Endometrial microvascular endothelial cells (primary cell): ENCODE measurements at regions not wholly inside any gene's neighbourhood (a gene's known extent, or its start where the extent isn't known, plus 50 kb on each side); places are given as distances from the start of the nearest gene placed in this dataset.

ENCODE experiments used
- in situ Hi-C: cut with HindIII; loops from 2 replicates; pipeline ENCODE4 v1.10.0; 2017; ENCODE audit warnings: low sequenced_read_pairs, low pct_unique_long_range_greater_than_20kb; ENCODE audit errors: inconsistent ontology term

DNA sequence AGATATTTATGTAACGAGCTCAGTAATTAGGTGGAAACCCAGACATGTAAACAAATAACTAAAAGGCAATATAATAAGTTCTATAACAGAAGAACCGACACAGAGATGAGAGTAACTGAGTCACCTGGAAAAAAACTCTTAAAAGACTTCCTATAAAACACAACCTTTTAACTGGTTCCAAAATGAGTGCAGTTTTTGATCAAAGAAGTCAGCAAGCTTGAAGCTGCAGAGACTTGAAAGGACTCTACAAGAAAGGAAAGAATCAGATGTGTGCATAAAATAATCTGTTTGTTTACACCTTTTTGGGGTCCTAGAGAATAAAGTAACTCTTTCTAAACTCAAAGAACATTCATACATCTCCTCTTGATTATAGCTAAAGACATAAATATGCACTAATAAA, 560.4 kb upstream of the CCDC54 start:
- in situ Hi-C loops, result no loop called here

DNA sequence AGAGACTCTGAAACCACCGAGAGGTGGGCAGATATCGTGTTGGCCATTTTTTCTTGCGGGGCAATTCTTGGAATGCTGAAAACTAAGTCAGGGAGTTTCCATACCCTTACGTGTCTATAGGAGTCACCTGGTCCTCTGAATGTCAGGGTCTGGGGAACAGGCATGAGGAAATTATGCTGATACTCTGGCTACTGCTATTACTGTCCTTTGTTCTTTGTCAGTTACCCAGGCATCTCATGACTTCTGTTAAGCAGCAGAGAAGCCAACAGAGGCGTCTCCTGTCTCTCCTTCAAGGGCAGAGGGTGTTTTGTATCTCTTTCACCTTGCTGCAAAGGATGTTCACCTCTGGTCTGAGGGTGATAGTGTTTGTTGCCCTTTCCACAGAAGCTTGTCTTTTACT, 559.5 kb upstream of the CCDC54 start:
- in situ Hi-C loops, result no loop called here

DNA sequence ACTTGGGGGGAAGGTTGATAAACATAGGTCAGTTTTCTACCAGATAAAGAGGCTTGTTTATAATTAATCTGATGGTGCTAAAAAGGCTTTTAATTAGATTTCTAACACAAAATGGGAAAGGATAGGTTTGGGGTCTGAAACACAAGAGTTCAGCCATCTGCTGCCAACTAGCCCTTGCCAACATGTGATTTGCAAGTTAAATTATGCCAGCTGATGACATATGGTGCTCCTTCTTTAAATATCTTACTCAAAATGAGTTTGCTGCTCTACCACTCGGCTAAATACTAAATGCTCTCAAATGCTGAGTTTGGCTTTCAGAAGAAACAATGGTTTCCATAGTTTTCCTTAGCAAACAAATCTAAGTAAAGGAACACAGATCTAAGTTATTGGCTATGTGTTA, 557.8 kb upstream of the CCDC54 start:
- in situ Hi-C loops, result no loop called here

DNA sequence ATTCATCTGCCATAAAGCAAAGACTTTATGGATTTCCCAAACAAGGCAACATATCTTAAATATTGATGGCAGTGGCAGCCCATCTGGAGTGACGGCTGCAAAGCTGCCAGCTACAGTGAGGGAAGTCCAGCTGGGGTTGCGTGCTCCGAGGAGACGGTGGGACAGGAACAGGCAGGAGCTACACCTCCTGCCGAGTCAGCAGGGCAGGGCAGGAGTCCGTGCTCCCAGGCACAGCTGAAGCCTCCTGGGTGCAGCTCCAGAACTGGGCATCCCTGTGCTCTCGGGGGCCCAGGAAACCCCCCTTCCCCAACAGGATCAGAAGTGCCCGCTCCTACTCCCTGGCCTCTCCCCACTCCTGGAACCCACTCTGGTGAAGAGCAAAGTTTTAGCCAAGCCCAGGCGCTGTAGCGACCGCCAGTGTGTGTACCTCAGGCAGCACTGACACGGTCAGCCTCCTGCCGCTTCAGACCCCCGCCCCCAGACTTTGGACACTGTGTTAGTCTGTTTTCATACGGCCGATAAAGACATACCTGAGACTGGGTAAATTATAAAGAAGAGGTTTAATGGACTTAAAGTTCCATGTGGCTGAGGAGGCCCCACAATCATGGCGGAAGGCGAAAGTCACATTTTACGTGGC, 556.4 kb upstream of the CCDC54 start:
- in situ Hi-C loops, result no loop called here

DNA sequence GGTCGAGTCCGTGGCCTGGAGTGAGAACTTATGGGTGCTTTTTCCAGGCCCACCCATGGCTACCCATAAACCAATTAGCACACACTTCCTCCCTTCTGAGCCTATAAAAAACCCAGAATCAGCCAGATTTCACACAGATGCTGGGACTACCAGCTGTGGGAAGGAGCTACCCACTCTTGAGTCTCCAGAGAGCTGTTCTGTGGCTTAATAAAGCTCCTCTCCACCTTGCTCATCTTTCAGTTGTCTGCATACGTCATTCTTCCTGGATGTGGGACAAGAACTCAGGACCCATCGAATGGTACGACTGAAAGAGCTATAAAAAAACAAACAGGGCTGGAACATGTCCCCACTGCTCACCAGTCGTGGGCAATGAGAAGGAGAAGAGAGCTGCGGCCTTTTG, 555.4 kb upstream of the CCDC54 start:
- in situ Hi-C loops, result no loop called here

DNA sequence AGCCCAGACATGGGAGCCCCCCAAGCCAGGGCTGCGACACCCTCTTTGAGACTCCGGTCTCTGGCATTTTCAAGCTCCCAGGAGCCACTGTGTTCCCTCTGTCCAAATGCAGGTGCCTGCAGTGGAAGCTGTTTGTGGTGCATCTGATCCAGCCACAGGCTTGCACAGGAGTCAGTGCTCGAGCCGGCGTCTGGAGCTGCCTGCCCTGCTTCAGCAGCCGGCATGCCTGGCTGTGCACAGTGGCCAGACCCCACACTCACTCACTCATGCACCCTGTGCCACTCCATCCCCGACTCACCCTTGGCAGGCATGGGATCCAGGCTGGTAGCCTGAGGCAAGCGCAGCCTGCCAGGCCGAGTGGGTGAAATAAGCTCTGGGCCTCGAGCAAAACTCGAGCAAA, 555.0 kb upstream of the CCDC54 start:
- in situ Hi-C loops, result no loop called here

DNA sequence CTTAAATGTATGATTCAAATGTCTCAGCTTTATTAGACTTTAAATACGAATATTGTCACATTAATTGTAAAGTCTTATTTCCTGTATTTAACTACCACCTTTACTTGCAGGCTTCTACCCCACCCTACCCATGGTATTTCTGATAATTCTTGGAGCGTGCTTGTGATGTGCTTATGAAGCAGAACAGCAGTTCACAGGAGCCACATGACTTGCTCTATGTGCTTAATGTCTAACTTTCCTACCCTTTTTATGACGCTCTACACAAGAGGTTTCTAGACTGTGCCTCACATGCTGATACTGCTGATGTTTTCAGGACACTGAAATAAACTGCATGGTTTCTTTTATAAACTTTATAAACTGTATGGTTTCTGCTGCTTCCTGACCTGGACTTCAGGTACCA, 553.5 kb upstream of the CCDC54 start:
- in situ Hi-C loops, result no loop called here

DNA sequence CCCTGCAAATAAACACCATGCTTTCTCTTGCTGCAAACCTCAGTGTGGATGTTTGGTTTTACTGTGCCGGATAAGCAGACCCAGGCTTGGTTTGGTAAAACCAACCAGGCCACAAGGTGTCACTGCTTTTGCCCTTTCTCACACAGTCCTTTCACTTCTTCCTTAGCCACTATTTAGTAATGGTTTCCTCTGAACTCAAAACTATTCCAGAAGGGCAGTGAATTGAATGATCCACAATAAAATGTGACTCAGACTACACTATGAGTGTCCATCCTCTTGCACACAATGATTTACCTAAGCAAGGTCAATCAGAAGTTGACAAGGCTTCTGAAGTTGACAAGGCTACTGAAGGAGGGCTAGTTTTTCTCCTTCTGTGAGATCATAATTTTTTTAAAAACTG, 552.4 kb upstream of the CCDC54 start:
- in situ Hi-C loops, result no loop called here

DNA sequence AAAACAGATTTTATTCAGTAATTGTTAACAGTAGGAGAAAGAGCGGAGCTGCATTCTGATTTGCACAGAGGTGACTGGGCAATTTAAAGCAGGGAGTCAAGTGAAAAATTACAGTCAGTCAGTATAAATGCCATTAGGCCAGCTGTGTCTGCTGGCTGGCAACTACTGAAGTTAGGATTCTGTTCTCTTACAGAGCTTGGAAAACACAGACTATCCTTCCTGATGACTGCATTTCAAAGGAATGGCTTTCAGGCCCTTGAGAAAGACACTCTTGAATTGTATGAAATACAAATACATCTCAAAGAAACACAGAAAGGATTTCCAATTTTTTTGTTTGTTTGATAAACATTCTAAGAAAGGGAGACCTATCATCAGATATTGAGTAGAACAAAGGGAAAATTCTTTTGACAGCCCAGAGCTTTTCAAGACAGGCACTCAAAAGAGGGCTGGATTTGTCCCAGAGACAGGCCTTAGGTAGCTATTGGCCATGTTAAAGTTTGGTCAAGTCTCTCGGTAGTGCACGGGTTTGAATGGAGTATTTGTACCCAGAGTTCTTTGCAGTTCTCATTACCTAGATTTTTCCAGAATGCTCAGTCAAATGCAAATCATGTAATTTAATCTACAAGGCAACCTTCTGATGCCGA, 551.2 kb upstream of the CCDC54 start:
- in situ Hi-C loops, result no loop called here

DNA sequence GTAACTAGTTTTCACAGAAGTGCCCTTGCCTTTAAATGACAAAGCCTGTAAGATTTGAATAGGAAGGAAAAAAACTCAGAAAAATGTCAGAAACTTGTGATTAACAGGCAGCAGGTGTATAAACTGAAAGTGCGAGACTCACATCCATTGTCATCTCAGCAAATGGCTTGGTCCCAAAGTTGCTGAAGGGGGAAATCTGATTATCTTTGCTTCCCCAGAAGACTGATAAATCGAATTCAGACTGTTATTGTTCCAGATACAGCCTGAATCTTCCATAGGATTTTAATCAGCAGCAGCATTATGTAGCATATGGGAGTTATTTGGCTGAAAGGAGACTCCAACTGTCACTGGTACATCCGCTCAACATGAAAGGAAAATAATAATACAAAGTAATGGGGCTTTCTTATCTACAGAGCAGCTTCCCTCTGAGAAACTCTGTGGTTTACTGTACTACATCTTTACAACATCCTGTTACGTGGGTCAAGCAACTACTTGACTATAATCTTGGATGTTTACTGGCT, 550.4 kb upstream of the CCDC54 start:
- in situ Hi-C loops, result no loop called here

DNA sequence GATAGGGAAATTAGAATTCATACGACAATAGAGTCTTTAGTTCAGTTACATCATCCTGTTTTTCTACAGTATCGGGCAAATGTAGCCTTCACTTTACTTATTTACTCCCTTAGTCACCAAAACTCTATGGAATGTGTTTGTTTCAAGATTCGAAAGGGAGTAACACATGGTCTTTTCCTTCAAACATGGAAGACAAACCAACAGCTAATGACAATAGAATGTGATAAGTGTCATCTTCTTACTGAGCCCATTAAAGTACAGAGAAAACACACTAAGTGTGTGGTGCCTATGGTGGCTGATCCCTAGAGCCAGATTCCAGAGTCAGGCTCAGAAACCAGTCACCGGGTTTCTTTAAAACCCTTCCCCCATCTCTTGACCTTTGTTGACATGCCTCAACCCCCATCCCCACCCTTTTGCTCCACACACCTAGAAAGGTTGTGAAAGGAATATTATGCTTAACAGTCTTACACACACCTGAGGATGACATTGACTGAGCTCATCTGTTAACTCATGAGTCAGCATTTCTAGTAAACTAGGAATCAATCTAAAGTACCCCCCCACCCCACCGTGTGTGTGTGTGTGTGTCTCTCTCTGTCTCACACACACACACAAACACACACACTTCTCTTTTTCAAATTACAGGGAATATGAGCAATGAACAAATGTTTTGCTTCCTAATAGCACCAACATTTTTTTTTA, 549.6 kb upstream of the CCDC54 start:
- in situ Hi-C loops, result no loop called here

DNA sequence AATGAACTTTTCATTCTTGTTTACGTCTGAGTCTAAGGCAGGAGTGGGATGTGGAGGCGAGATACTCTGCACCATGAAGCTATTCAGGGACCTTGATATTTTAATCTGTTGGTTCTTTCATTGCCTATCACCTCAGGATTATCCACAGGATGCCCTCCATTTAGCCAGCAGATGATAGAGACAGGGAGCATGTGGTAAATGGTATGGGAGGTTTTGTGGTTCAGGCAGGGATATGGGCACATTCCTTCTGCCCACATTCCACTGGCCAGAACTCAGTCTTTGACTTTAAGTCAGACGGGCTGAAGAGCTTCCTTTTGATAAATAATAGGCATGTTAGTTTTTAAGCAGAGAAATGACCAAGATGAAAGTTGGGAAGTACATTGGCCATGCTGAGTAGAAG, 548.0 kb upstream of the CCDC54 start:
- in situ Hi-C loops, result no loop called here

DNA sequence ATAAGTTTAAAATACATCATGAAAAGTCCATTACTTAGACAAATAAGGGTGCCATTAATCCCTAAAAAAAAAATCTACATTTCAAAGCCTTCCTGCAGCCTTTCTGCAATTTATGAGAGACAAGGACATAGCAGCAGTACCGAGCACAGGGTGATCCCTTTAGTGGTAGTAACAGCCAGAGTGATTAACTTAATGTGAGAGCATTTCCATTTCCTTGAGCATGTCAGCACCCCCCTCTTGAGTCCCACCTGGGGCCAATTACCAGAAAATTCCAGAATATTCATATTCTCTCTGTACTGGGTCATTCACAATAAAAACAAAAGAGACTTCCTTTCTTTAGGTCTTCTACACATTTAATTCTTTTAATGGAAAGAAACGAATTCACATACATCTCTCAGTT, 546.9 kb upstream of the CCDC54 start:
- in situ Hi-C loops, result no loop called here

DNA sequence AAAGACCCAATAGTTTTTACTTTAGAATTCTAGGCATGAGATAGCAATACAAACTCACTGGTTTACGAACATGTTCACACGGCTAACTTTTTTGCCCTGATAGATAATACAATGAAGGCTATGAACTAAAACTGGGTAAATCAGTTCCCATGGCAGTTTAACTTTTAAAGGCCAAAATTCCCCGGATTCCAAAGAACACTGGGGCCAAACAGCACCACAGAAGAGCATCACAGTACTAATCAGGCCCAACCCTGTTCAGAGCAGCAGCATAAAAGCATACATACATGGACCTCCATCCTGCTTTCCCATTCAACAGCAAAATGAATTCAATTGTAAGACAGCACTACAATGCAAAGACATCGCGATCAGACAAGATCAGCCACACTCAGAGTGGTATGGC, 540.3 kb upstream of the CCDC54 start:
- in situ Hi-C loops, result no loop called here

DNA sequence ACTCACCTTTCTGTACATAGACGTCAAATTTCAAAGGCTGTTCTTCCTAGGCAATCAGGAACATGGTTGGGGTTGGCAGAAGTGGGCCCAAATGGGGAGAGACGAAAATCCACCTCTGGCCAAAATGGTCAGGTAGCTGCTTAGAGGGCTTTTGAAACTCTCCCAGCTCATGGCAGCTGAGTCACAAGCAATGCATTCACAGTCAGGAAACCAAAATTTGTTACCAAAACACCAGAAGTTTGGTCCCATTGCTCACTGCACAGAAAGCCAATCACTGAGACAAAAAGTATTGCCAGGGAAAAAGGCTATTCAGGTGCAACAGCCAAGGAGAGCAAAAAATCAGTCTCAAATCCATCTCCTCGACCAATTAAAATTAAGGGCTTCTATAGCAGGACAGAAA, 539.6 kb upstream of the CCDC54 start:
- in situ Hi-C loops, result no loop called here

DNA sequence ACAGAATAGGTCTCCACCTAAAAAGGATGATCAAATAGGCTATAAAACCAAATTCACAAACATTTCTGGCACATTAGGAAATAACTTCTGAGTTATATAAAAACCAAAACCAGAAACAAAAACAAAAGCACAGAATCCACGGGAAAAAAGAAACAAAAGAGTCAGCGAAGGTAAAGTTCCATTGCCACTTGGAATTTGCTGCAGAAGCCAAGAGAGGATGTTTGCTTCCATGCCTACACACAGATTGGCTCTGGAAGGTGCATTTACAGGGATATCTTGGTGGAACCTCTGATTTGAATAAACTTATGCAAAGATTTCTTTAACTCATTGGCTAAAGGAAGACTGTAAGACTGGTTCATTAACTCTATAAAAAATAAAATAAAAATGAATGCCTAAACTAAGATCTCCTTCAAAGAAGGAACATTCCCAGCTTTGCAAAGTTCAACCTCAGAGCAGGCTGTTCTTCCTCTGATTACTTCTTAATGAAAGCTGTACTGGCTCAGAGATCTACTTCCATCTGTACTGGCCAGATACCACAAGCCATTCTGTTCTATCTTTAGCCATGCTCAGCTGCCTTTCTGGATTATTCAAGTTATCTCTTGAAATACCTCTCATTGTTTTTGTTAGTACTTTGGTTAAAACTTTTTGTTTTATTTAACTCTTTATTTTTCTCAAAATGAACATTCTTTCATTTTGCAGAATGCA, 537.5 kb upstream of the CCDC54 start:
- in situ Hi-C loops, result no loop called here

DNA sequence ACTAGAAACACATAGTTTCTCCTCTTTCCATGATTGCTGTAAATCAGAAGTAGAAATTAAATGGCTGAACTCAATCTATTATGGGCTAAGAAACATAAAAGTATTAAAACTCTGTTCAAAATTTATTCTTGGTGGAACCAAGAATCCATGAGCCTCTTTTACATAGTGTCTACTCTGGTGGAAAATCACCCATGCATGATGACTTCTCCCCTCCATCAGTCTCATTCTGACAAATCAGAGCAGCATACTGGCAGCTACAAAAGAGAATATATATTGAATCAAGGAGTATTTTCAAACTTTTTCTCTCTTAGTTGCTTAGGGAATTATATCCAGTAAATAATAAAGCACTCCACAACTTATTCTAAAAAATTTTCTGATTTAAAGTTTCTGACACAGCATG, 536.9 kb upstream of the CCDC54 start:
- in situ Hi-C loops, result no loop called here

DNA sequence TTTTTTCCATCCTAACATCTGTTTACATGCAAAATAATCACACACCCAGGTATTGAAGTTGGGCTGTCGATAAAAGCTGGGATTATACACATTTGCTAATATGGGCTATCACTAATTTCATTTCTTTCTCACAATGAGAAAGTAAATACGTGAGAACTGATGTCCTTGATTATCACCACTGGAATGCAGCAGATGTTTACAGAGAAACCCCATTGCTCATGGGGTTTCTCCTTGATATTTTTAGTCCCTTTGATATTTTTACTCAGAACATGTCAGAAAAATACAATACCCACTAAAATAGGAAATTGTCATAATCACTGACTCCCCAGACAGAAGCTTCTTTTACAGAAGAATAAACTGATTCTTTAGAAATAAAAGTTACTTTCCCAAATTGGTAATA, 535.1 kb upstream of the CCDC54 start:
- in situ Hi-C loops, result no loop called here

DNA sequence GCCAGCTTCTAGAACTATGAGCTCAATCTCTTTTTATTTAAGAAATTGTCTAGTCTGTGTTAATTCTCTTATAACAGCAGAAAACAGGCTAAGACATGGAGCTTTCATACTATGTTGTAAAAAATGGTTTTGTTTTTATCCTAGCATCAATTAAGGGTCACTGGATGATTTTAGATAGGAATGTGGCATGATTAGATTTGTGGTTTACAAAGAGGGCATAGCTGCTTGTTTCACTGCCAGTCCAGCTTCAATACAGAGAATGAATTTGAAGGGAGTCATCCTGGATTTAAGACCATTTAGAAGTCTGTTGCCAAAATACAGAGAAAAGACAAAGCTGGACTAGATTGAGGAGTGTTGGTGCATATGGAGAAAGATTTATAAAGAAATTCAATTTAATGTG, 532.6 kb upstream of the CCDC54 start:
- in situ Hi-C loops, result no loop called here

DNA sequence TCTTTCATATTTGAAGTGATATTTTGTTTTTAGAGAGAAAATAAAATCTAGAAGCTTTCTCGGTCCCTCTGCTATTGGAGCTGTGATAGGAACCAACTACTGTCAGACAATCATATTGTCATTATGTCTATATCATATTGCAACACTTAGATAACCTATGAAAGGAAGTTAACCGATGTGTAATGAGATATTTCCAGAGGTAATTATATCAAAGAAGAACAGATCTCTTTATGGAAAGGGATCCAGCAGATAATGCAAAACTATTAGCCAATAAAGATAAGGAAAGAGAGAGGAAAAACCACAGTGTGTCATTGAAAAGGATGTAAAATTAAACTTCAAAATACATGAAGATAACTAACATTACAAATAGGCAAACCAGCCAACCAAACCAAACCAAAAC, 529.1 kb upstream of the CCDC54 start:
- in situ Hi-C loops, result no loop called here
